SK-N-SH (cell line): ENCODE measurements at regions not wholly inside any gene's neighbourhood (a gene's known extent, or its start where the extent isn't known, plus 50 kb on each side); places are given as distances from the start of the nearest gene placed in this dataset.
A peak's percentile ranks its signal among the peaks of the same experiment; 100 is the strongest.

Experiments
- CTCF ChIA-PET: fragments of 300-600, 350-600 bp; formaldehyde crosslinking; extraction: SDS; loops from one replicate; lab custom pipeline; 2021; lab: Yijun Ruan, JAX
- POLR2A ChIA-PET: fragments of 350-600 bp; sonication (Branson Sonifier 250); formaldehyde crosslinking; extraction: SDS; loops from one replicate; lab custom pipeline; 2020; ENCODE audit warnings: antibody characterized with exemption, inconsistent platforms; lab: Yijun Ruan, JAX
- DNase-seq: peaks from one replicate; pipeline ENCODE4 v3.0.0; 2012
- H2AFZ ChIP-seq: fragments of 200-600 bp; sonication (generic); 2 replicates; pipeline ENCODE4 v1.8.1; 2016; ENCODE audit warnings: antibody characterized with exemption, mild to moderate bottlenecking, low read depth
- H3F3A ChIP-seq: fragments of 200-600 bp; sonication (generic); replicated peaks from 2 replicates; pipeline ENCODE3; 2016; ENCODE audit warnings: antibody characterized with exemption, mild to moderate bottlenecking; ENCODE audit not compliant: insufficient read depth
- H3K27ac ChIP-seq, 2 experiments: fragments of 200-500 bp in 1 of 2; fragments of 200-600 bp in 1 of 2; sonication (Bioruptor generic) in 1 of 2; sonication (generic), shearing (Covaris generic) in 1 of 2; 2 replicates each; pipeline versions ENCODE4 v1.5.1 to v1.6.1; 2014 to 2016; ENCODE audit warnings: low read depth in 2 of 2, inconsistent platforms in 1 of 2, low read length in 1 of 2, mild to moderate bottlenecking in 1 of 2, mixed read lengths in 1 of 2
- H3K27me3 ChIP-seq: fragments of 200-600 bp; sonication (generic), shearing (Covaris generic); 2 replicates; pipeline ENCODE4 v1.6.1; 2016; ENCODE audit warnings: mixed run types; ENCODE audit not compliant: insufficient read depth
- H3K36me3 ChIP-seq, 2 experiments: fragments of 200-500 bp in 1 of 2; fragments of 200-600 bp in 1 of 2; sonication (Bioruptor generic) in 1 of 2; sonication (generic) in 1 of 2; replicated peaks in 1 of 2; 2 replicates each; pipeline versions ENCODE3 to v1.5.1; 2014 to 2016; ENCODE audit warnings: low read length in 1 of 2, mild to moderate bottlenecking in 1 of 2; ENCODE audit not compliant: insufficient read depth in 2 of 2, control insufficient read depth in 1 of 2
- H3K4me1 ChIP-seq, 2 experiments: fragments of 200-500 bp in 1 of 2; fragments of 200-600 bp in 1 of 2; sonication (Bioruptor generic) in 1 of 2; sonication (generic), shearing (Covaris generic) in 1 of 2; 2 replicates each; pipeline versions ENCODE4 v1.5.1 to v1.6.1; 2014 to 2016; ENCODE audit warnings: low read depth in 1 of 2, low read length in 1 of 2, mixed run types in 1 of 2; ENCODE audit not compliant: insufficient read depth in 2 of 2, control insufficient read depth in 1 of 2
- H3K4me2 ChIP-seq: fragments of 200-600 bp; sonication (generic), shearing (Covaris generic); 2 replicates; pipeline ENCODE4 v1.6.1; 2017; ENCODE audit warnings: mixed run types
- H3K4me3 ChIP-seq, 2 experiments: fragments of 200-500 bp in 1 of 2; fragments of 200-600 bp in 1 of 2; sonication (Bioruptor generic) in 1 of 2; sonication (generic), shearing (Covaris generic) in 1 of 2; 2 replicates each; pipeline versions ENCODE4 v1.5.1 to v1.8.1; 2014 to 2016; ENCODE audit warnings: low read depth in 2 of 2, inconsistent platforms in 1 of 2, low read length in 1 of 2, mild to moderate bottlenecking in 1 of 2, mixed read lengths in 1 of 2, moderate library complexity in 1 of 2
- H3K79me2 ChIP-seq: fragments of 200-600 bp; sonication (generic); 2 replicates; pipeline ENCODE4 v1.8.1; 2017; ENCODE audit warnings: mild to moderate bottlenecking; ENCODE audit not compliant: insufficient read depth
- H3K9ac ChIP-seq: fragments of 200-600 bp; sonication (generic); 2 replicates; pipeline ENCODE4 v1.6.1; 2017; ENCODE audit warnings: mixed run types
- H3K9me2 ChIP-seq: fragments of 200-600 bp; sonication (generic); 2 replicates; pipeline ENCODE4 v1.6.1; 2017; ENCODE audit warnings: mixed run types
- H3K9me3 ChIP-seq: fragments of 200-600 bp; sonication (generic); 2 replicates; pipeline ENCODE4 v1.6.1; 2017; ENCODE audit warnings: mixed run types, mild to moderate bottlenecking, moderate library complexity
- H4K20me1 ChIP-seq: fragments of 200-600 bp; sonication (generic); 2 replicates; pipeline ENCODE4 v1.6.1; 2017; ENCODE audit warnings: mild to moderate bottlenecking, mixed run types; ENCODE audit not compliant: insufficient read depth
- CHD2 ChIP-seq: fragments of 150-350 bp; IDR thresholded peaks from 2 replicates; pipeline ENCODE4 v1.6.1; 2018; ENCODE audit warnings: low read length; ENCODE audit not compliant: partially characterized antibody
- ELF1 ChIP-seq: IDR thresholded peaks from 2 replicates; pipeline ENCODE4 v1.4.0; 2012
- GABPA ChIP-seq: IDR thresholded peaks from 2 replicates; pipeline ENCODE4 v1.4.0; 2012; ENCODE audit warnings: low read depth, mild to moderate bottlenecking
- MXI1 ChIP-seq: IDR thresholded peaks from 2 replicates; pipeline ENCODE4 v1.6.1; 2012; ENCODE audit warnings: mild to moderate bottlenecking, low read depth, low read length, improper control_type of control experiment
- RAD21 ChIP-seq: IDR thresholded peaks from 2 replicates; pipeline ENCODE4 v1.6.1; 2012; ENCODE audit warnings: mild to moderate bottlenecking, low read length
- RCOR1 ChIP-seq: fragments of 150-350 bp; IDR thresholded peaks from 2 replicates; pipeline ENCODE4 v1.6.1; 2017; ENCODE audit warnings: antibody characterized with exemption, low read length
- SMC3 ChIP-seq: IDR thresholded peaks from 2 replicates; pipeline ENCODE4 v1.6.1; 2012; ENCODE audit warnings: low read depth, low read length, improper control_type of control experiment
- TAF1 ChIP-seq: IDR thresholded peaks from 2 replicates; pipeline ENCODE4 v1.6.1; 2012; ENCODE audit warnings: low read depth, mild to moderate bottlenecking, low read length, moderate library complexity, borderline replicate concordance
- WGBS: methylation state at CpG from one replicate; pipeline ENCODE4 v1.1.6; 2017; ENCODE audit warnings: low lambda C conversion rate; 5-methylcytosine and 5-hydroxymethylcytosine counted together
- TF ChIP-seq, protein P1 (sequence below): IDR thresholded peaks from 2 replicates; pipeline ENCODE4 v1.4.0; 2012; ENCODE audit warnings: low read depth, borderline replicate concordance
- TF ChIP-seq, protein P2 (sequence below): IDR thresholded peaks from 2 replicates; pipeline ENCODE4 v1.6.1; 2012; ENCODE audit warnings: mild to moderate bottlenecking, low read depth, low read length, moderate library complexity
- TF ChIP-seq, protein P3 (sequence below): fragments of 200-600 bp; sonication (generic); IDR thresholded peaks from 2 replicates; pipeline ENCODE4 v1.6.1; 2017; ENCODE audit warnings: antibody characterized with exemption, mild to moderate bottlenecking, moderate library complexity

DNA sequence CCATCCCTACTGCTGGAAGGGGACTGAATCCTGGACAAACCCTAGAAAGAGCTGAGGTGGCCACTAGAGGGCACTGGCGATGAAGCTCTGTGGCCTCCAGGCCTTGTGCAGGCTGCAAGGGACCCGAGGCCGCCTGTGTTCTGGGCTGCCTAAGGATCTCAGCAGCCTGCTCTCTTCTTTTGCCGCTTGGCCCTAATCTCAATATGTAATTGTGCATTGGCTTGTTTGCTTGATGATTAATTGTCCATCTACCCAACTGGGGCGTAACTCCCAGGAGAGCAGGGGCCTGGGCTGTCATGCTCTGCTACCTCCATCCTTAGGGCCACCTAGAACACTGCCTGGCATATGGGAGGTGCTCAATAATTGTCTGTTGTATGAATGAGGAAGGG, 73.8 kb downstream of the SYNE3 start:
- POLR2A ChIA-PET, result interaction anchor here (0.8 to 1.1 kb wide), 3 partner anchors 74 to 91 kb away, joined by 3 to 5 read pairs (median 4); partner anchors contain the start of gene SYNE3
- Histone ChIP-seq H3K9ac (no peak overlapping the region), H4K20me1 (no peaks in the 10 kb centered on the region), H3K9me2 (no peaks in the 10 kb centered on the region), H3K36me3 (no peaks in the 10 kb centered on the region), H3K27ac (no peak overlapping the region), H3F3A (peaks cover 8% of the 10 kb centered on the region), H3K4me1 (peaks cover 4 to 45% of the 10 kb centered on the region in 2 experiments; a peak in 3 of 4 replicates), H2AFZ (no peak overlapping the region), H3K4me3 (peak overlapping the region in 1 of 2 experiments; percentile 24; a peak in 1 of 4 replicates), H3K4me2 (no peak overlapping the region), H3K27me3 (no peaks in the 10 kb centered on the region), H3K79me2 (no peaks in the 10 kb centered on the region), H3K9me3 (no peaks in the 10 kb centered on the region)
- WGBS, result 71% methylated on average over 2 of the region's 5 CpGs
- TF ChIP-seq RAD21, result peak; percentile 91
- TF ChIP-seq MXI1, result no peak
- no peak for TF ChIP-seq ELF1
- peak; percentile 88 for TF ChIP-seq SMC3
- no peak for TF ChIP-seq TAF1
- TF ChIP-seq RCOR1, result no peak
- TF ChIP-seq, protein P1, sequence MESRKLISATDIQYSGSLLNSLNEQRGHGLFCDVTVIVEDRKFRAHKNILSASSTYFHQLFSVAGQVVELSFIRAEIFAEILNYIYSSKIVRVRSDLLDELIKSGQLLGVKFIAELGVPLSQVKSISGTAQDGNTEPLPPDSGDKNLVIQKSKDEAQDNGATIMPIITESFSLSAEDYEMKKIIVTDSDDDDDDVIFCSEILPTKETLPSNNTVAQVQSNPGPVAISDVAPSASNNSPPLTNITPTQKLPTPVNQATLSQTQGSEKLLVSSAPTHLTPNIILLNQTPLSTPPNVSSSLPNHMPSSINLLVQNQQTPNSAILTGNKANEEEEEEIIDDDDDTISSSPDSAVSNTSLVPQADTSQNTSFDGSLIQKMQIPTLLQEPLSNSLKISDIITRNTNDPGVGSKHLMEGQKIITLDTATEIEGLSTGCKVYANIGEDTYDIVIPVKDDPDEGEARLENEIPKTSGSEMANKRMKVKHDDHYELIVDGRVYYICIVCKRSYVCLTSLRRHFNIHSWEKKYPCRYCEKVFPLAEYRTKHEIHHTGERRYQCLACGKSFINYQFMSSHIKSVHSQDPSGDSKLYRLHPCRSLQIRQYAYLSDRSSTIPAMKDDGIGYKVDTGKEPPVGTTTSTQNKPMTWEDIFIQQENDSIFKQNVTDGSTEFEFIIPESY, result no peak
- TF ChIP-seq, protein P2, sequence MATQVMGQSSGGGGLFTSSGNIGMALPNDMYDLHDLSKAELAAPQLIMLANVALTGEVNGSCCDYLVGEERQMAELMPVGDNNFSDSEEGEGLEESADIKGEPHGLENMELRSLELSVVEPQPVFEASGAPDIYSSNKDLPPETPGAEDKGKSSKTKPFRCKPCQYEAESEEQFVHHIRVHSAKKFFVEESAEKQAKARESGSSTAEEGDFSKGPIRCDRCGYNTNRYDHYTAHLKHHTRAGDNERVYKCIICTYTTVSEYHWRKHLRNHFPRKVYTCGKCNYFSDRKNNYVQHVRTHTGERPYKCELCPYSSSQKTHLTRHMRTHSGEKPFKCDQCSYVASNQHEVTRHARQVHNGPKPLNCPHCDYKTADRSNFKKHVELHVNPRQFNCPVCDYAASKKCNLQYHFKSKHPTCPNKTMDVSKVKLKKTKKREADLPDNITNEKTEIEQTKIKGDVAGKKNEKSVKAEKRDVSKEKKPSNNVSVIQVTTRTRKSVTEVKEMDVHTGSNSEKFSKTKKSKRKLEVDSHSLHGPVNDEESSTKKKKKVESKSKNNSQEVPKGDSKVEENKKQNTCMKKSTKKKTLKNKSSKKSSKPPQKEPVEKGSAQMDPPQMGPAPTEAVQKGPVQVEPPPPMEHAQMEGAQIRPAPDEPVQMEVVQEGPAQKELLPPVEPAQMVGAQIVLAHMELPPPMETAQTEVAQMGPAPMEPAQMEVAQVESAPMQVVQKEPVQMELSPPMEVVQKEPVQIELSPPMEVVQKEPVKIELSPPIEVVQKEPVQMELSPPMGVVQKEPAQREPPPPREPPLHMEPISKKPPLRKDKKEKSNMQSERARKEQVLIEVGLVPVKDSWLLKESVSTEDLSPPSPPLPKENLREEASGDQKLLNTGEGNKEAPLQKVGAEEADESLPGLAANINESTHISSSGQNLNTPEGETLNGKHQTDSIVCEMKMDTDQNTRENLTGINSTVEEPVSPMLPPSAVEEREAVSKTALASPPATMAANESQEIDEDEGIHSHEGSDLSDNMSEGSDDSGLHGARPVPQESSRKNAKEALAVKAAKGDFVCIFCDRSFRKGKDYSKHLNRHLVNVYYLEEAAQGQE, result no peak
- TF ChIP-seq, protein P3, sequence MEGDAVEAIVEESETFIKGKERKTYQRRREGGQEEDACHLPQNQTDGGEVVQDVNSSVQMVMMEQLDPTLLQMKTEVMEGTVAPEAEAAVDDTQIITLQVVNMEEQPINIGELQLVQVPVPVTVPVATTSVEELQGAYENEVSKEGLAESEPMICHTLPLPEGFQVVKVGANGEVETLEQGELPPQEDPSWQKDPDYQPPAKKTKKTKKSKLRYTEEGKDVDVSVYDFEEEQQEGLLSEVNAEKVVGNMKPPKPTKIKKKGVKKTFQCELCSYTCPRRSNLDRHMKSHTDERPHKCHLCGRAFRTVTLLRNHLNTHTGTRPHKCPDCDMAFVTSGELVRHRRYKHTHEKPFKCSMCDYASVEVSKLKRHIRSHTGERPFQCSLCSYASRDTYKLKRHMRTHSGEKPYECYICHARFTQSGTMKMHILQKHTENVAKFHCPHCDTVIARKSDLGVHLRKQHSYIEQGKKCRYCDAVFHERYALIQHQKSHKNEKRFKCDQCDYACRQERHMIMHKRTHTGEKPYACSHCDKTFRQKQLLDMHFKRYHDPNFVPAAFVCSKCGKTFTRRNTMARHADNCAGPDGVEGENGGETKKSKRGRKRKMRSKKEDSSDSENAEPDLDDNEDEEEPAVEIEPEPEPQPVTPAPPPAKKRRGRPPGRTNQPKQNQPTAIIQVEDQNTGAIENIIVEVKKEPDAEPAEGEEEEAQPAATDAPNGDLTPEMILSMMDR, result peak; percentile 87
- no peak for TF ChIP-seq GABPA
- peak; percentile 43 for TF ChIP-seq CHD2
- TF ChIP-seq, all 33 proteins: peak for 4
- CTCF ChIA-PET, result interaction anchor here (0.5 to 10.5 kb wide), 41 partner anchors 10 to 757 kb away, joined by 3 to 254 read pairs (median 4); partner anchors contain the start of genes GLRX5 and SYNE3
- peak; percentile 88 for DNase-seq
